GM23338 (cell line): ENCODE measurements at regions not wholly inside any gene's neighbourhood (a gene's known extent, or its start where the extent isn't known, plus 50 kb on each side); places are given as distances from the start of the nearest gene placed in this dataset.

Experiments used
- CREB1 ChIP-seq: fragments of 250-450 bp; sonication (Bioruptor Pico); IDR thresholded peaks from 2 replicates; pipeline ENCODE4 v1.5.0; 2020; ENCODE audit warnings: low read depth, mild to moderate bottlenecking, moderate library complexity
- EZH2 ChIP-seq: fragments of 200-600 bp; sonication (generic); IDR thresholded peaks from one replicate; pipeline ENCODE4 v1.8.0; 2017; ENCODE audit warnings: antibody characterized with exemption, mild to moderate bottlenecking, low read depth; ENCODE audit not compliant: unreplicated experiment
- EZH2phosphoT487 ChIP-seq: fragments of 200-600 bp; sonication (generic); IDR thresholded peaks from one replicate; pipeline ENCODE4 v1.8.1; 2018; ENCODE audit warnings: antibody characterized with exemption; ENCODE audit not compliant: unreplicated experiment
- JUNB ChIP-seq: IDR thresholded peaks from one replicate; pipeline ENCODE4 v1.6.1; 2016; ENCODE audit warnings: antibody characterized with exemption; ENCODE audit not compliant: unreplicated experiment
- POLR2AphosphoS5 ChIP-seq: IDR thresholded peaks from 2 replicates; pipeline ENCODE4 v1.6.1; 2016; ENCODE audit warnings: antibody characterized with exemption, low read depth
- ZNF462 ChIP-seq: fragments of 250-450 bp; sonication (Bioruptor Pico); IDR thresholded peaks from 2 replicates; pipeline ENCODE4 v1.5.0; 2020; ENCODE audit warnings: mild to moderate bottlenecking, moderate library complexity
- TF ChIP-seq, protein P1 (sequence below), 2 experiments: fragments of 200-600 bp in 1 of 2; sonication (generic) in 1 of 2; conservative IDR thresholded peaks; 2 replicates each; pipeline versions ENCODE4 v1.5.1 to v1.6.1; 2016 to 2017; ENCODE audit warnings: antibody characterized with exemption in 2 of 2, low read depth in 2 of 2, mild to moderate bottlenecking in 2 of 2, moderate library complexity in 1 of 2
- TF ChIP-seq, protein P2 (sequence below): IDR thresholded peaks from one replicate; pipeline ENCODE4 v1.6.1; 2018; ENCODE audit warnings: antibody characterized with exemption; ENCODE audit not compliant: unreplicated experiment

DNA sequence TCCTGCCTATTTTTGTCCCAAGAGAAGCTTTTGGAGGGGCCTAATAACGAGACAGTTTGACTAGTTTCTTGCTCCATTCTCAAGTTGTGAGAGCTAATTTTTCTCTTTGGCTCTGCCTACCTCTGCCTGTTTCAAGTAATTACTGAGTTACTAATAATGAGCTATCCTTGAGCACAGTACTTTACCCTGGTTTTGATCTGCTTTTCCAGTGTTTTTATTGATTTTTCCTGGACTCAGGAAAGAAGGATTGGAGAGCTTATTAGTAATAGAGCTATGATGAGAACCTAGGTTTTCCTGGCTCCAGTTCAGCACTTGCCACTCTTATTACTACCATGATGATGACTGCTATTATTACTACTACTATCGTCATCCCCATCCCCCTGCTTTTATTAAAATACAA is 106.7 kb downstream of the HS3ST3B1 start:
- TF ChIP-seq EZH2phosphoT487 (no peak), CREB1 (CRISPR knock-in tag) (no peak), POLR2AphosphoS5 (no peak), EZH2 (no peak), ZNF462 (no peak), JUNB (no peak)
- TF ChIP-seq, protein P1, sequence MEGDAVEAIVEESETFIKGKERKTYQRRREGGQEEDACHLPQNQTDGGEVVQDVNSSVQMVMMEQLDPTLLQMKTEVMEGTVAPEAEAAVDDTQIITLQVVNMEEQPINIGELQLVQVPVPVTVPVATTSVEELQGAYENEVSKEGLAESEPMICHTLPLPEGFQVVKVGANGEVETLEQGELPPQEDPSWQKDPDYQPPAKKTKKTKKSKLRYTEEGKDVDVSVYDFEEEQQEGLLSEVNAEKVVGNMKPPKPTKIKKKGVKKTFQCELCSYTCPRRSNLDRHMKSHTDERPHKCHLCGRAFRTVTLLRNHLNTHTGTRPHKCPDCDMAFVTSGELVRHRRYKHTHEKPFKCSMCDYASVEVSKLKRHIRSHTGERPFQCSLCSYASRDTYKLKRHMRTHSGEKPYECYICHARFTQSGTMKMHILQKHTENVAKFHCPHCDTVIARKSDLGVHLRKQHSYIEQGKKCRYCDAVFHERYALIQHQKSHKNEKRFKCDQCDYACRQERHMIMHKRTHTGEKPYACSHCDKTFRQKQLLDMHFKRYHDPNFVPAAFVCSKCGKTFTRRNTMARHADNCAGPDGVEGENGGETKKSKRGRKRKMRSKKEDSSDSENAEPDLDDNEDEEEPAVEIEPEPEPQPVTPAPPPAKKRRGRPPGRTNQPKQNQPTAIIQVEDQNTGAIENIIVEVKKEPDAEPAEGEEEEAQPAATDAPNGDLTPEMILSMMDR (conservative IDR thresholded peaks at IDR 0.05; ENCODE audit: low read depth in 2 of 2), result no peak
- TF ChIP-seq, protein P2, sequence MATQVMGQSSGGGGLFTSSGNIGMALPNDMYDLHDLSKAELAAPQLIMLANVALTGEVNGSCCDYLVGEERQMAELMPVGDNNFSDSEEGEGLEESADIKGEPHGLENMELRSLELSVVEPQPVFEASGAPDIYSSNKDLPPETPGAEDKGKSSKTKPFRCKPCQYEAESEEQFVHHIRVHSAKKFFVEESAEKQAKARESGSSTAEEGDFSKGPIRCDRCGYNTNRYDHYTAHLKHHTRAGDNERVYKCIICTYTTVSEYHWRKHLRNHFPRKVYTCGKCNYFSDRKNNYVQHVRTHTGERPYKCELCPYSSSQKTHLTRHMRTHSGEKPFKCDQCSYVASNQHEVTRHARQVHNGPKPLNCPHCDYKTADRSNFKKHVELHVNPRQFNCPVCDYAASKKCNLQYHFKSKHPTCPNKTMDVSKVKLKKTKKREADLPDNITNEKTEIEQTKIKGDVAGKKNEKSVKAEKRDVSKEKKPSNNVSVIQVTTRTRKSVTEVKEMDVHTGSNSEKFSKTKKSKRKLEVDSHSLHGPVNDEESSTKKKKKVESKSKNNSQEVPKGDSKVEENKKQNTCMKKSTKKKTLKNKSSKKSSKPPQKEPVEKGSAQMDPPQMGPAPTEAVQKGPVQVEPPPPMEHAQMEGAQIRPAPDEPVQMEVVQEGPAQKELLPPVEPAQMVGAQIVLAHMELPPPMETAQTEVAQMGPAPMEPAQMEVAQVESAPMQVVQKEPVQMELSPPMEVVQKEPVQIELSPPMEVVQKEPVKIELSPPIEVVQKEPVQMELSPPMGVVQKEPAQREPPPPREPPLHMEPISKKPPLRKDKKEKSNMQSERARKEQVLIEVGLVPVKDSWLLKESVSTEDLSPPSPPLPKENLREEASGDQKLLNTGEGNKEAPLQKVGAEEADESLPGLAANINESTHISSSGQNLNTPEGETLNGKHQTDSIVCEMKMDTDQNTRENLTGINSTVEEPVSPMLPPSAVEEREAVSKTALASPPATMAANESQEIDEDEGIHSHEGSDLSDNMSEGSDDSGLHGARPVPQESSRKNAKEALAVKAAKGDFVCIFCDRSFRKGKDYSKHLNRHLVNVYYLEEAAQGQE, result no peak
